SHP77 (cell line): ENCODE measurements at regions not wholly inside any gene's neighbourhood (a gene's known extent, or its start where the extent isn't known, plus 50 kb on each side); places are given as distances from the start of the nearest gene placed in this dataset.

Source experiments
- DNase-seq, 2 experiments: peaks; one replicate each; lab custom pipeline; 2025; lab: John Stamatoyannopoulos, UW

GRCh38 chr10:56836659-56837058 lies 475.6 kb upstream of the ZWINT start:
- DNase-seq = no peak

- no peak for DNase-seq
Measured at GRCh38 chr10:56831681-56832080, 470.6 kb upstream of the ZWINT start.

- DNase-seq = no peak
Measured at GRCh38 chr10:56823849-56824248, 462.8 kb upstream of the ZWINT start.

- DNase-seq = no peak
Measured at GRCh38 chr10:56805022-56805421, 444.0 kb upstream of the ZWINT start.

- DNase-seq = no peak
Measured at GRCh38 chr10:56785292-56785691, 424.2 kb upstream of the ZWINT start.

GRCh38 chr10:56782503-56782902 lies 421.4 kb upstream of the ZWINT start:
- no peak for DNase-seq

GRCh38 chr10:56771343-56771742 lies 410.3 kb upstream of the ZWINT start:
- DNase-seq = no peak

- no peak for DNase-seq
Measured at GRCh38 chr10:56763090-56763489, 402.0 kb upstream of the ZWINT start.

GRCh38 chr10:56745490-56745889 lies 384.4 kb upstream of the ZWINT start:
- no peak for DNase-seq

- no peak for DNase-seq
Measured at GRCh38 chr10:56728349-56728748, 367.3 kb upstream of the ZWINT start.

- no peak for DNase-seq
Measured at GRCh38 chr10:56722912-56723311, 361.9 kb upstream of the ZWINT start.

GRCh38 chr10:56715262-56715661 lies 354.2 kb upstream of the ZWINT start:
- DNase-seq = no peak

GRCh38 chr10:56698506-56698905 lies 337.4 kb upstream of the ZWINT start:
- no peak for DNase-seq

- no peak for DNase-seq
Measured at GRCh38 chr10:56679578-56679977, 318.5 kb upstream of the ZWINT start.

GRCh38 chr10:56662765-56663447 lies 301.8 kb upstream of the ZWINT start:
- DNase-seq = no peak

- no peak for DNase-seq
Measured at GRCh38 chr10:56653289-56653688, 292.2 kb upstream of the ZWINT start.

- no peak for DNase-seq
Measured at GRCh38 chr10:56646329-56647111, 285.5 kb upstream of the ZWINT start.

- DNase-seq = no peak
Measured at GRCh38 chr10:56633876-56634452, 272.9 kb upstream of the ZWINT start.

GRCh38 chr10:56632537-56632936 lies 271.5 kb upstream of the ZWINT start:
- no peak for DNase-seq

GRCh38 chr10:56624082-56624481 lies 263.0 kb upstream of the ZWINT start:
- no peak for DNase-seq

- DNase-seq = no peak
Measured at GRCh38 chr10:56623064-56623463, 262.0 kb upstream of the ZWINT start.

GRCh38 chr10:56622335-56622973 lies 261.4 kb upstream of the ZWINT start:
- no peak for DNase-seq

GRCh38 chr10:56606202-56606601 lies 245.1 kb upstream of the ZWINT start:
- no peak for DNase-seq
